ENCODE measurements at regions not wholly inside any gene's neighbourhood (a gene's known extent, or its start where the extent isn't known, plus 50 kb on each side); places are given as distances from the start of the nearest gene placed in this dataset.
"Not testable (repeated sequence)": the region's sequence is repeated elsewhere in the genome, so short reads cannot be mapped to it uniquely, and the experiment has no call there.

DNA sequence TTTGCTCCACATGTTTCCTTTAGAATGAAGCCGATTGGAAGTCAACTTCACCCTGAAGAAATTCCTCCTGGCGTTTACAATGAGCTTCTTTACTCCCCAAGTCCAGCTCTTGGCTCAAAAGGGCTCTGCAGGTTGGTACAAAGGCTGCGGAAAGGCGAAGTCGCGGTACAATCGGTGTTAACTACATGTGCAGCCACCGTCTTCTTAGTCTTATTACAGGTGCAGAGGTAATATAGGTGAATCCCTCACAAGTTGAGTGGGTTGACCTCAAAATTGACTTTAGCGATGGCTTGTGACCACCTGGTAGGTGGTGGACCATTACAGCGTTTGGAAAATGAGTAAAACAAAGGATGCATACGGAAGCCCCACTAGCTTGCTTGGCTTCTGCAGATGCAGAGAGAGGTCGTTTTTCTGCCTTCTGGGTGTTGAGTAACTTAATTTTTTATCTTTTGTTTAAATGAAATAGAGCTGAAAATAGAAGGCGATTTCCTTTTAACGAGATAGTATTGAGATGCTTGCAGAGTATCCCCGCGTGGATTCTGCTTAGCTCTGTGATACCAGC lies 98.0 kb downstream of the TRIM27 start:
- no peaks in the 10 kb centered on the region for H3K36me3 ChIP-seq
- peaks cover 51 to 64% (median 57%) of the 10 kb centered on the region in 3 donors for H3K27me3 ChIP-seq
- TF ChIP-seq POLR2A (IDR thresholded peaks at IDR 0.05), result no peak
- no peak for TF ChIP-seq CTCF (IDR thresholded peaks at IDR 0.05 in 4 of 5, conservative IDR thresholded peaks at IDR 0.05 in 1 of 5)
- H3K9me3 ChIP-seq, result no peaks in the 10 kb centered on the region
- no peaks in the 10 kb centered on the region for H3K4me1 ChIP-seq
- in situ Hi-C loops (cut with MboI; ENCODE audit: low sequenced_read_pairs in 4 of 4) (no loop called here), intact Hi-C loops (cut with DNase I; ENCODE audit: low total_unique reads) (no loop called here)
- ATAC-seq (no peak), DNase-seq (no peak)
- no peak overlapping the region for H3K27ac ChIP-seq
- peak overlapping the region in 1 of 4 donors; percentile 6 for H3K4me3 ChIP-seq

DNA sequence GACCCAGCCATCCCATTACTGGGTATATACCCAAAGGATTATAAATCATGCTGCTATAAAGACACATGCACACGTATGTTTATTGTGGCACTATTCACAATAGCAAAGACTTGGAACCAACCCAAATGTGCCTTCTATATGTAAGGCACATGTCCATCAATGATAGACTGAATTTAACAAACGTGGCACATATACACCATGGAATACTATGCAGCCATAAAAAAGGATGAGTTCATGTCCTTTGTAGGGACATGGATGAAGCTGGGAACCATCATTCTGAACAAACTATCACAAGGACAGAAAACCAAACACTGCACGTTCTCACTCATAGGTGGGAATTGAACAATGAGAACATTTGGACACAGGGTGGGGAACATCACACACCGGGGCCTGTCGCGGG lies 92.1 kb downstream of the TRIM27 start:
- in situ Hi-C loops (cut with MboI; ENCODE audit: low sequenced_read_pairs in 4 of 4), result loop anchor here in 2 of 4 donors (10.0 kb wide), 1 partner anchor 183 kb away; no protein-coding TSS in a partner anchor
- peaks cover 16 to 34% (median 31%) of the 10 kb centered on the region in 3 donors for H3K27me3 ChIP-seq
- ATAC-seq; H3K4me1 ChIP-seq; intact Hi-C loops (cut with DNase I; ENCODE audit: low total_unique reads); H3K27ac ChIP-seq; H3K36me3 ChIP-seq; H3K4me3 ChIP-seq; H3K9me3 ChIP-seq; DNase-seq: not testable (repeated sequence)

DNA sequence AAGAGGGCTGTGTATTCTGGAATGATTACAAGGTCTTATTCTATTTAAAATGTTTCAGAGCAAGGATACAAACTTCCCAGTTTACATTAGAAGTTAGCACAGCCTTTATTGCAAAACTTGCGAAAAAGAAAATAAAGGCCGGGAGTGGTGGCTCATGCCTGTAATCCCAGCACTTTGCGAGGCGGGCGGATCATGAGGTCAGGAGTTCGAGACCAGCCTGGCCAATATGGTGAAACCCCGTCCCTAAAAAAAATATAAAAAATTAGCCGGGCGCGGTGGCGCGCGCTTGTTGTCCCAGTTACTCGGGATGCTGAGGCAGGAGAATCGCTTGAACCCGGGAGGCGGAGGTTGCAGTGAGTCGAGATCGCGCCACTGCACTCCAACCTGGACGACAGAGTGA lies 87.1 kb downstream of the TRIM27 start:
- not testable (repeated sequence) for H3K36me3 ChIP-seq, H3K4me3 ChIP-seq, H3K27ac ChIP-seq, ATAC-seq, DNase-seq, H3K9me3 ChIP-seq
- H3K27me3 ChIP-seq, result peaks cover 19 to 42% (median 22%) of the 10 kb centered on the region in 3 donors
- in situ Hi-C loops (cut with MboI; ENCODE audit: low sequenced_read_pairs in 4 of 4), result loop anchor here (5.0 to 10.0 kb wide), 3 partner anchors 176 to 181 kb away; no protein-coding TSS in a partner anchor
- peaks cover 0 to 12% of the 10 kb centered on the region in 2 donors for H3K4me1 ChIP-seq
- intact Hi-C loops (cut with DNase I; ENCODE audit: low total_unique reads), result loop anchor here (1.0 to 5.0 kb wide), 2 partner anchors 106 to 181 kb away; no protein-coding TSS in a partner anchor

GRCh38 chr6:28838289-28838633 lies 85.5 kb downstream of the TRIM27 start:
- in situ Hi-C loops (cut with MboI; ENCODE audit: low sequenced_read_pairs in 4 of 4) (loop anchor here (5.0 to 10.0 kb wide), 3 partner anchors 174 to 179 kb away; no protein-coding TSS in a partner anchor), intact Hi-C loops (cut with DNase I; ENCODE audit: low total_unique reads) (loop anchor here (1.0 to 5.0 kb wide), 2 partner anchors 58 to 104 kb away; no protein-coding TSS in a partner anchor)
- DNase-seq, result peak in 1 of 2 donors; percentile 14
- Histone ChIP-seq H3K4me3 (peak overlapping the region; percentile 46 to 81 (median 55)), H3K27ac (peak overlapping the region in 1 of 4 donors; percentile 51), H3K36me3 (no peaks in the 10 kb centered on the region), H3K9me3 (no peaks in the 10 kb centered on the region), H3K27me3 (peaks cover 19 to 42% (median 24%) of the 10 kb centered on the region in 3 donors), H3K4me1 (peaks cover 0 to 12% of the 10 kb centered on the region in 2 donors)
- ATAC-seq, result peak; percentile 64 to 72
- TF ChIP-seq POLR2A (IDR thresholded peaks at IDR 0.05) (no peak), CTCF (IDR thresholded peaks at IDR 0.05 in 4 of 5, conservative IDR thresholded peaks at IDR 0.05 in 1 of 5) (no peak)

DNA sequence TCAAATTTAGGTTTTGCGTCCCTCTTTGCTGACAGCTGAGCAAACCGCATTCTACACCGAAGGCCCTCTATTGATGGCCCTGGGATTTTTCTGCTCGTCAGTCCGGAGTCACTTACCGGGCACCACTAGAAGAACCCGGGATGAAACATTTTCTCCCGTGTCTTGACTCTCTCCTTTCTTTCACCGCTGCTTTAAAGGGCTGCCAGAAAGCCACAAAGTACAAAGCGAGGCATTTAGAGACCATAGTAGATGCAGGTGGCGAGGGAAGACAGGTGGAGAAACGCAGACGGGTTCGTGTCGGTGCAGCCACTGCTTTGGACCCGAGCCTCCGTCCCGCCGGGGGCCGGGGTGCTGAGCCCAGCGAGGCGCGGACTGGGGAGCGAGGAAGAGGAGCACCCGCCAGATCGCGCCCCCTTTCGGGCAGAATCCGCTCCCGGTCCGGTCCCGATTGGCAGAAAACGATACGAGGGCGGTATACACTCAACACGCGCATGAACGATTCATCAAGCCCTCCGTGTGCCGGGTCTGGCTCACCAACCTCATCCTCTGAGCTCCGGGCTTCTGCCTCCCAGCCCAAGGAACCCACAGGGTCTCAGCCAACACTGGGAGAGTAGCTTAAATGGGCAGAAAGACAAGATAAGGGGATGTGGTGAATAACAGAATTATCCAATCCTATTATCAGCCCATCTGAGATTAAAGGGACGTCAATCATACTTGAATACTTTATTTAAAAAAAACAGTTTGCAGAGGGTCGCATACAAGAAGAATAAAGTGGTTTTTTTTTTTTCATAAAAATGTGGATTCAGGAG lies 84.9 kb downstream of the TRIM27 start:
- H3K4me3 ChIP-seq, result peak overlapping the region; percentile 46 to 81 (median 55)
- intact Hi-C loops (cut with DNase I; ENCODE audit: low total_unique reads), result loop anchor here (1.0 to 5.0 kb wide), 3 partner anchors 57 to 143 kb away; no protein-coding TSS in a partner anchor
- ATAC-seq, result peak; percentile 42 to 63
- peak; percentile 20 to 22 for DNase-seq
- H3K36me3 ChIP-seq, result no peaks in the 10 kb centered on the region
- peak in 2 of 5 experiments; percentile 29 to 43 for TF ChIP-seq CTCF (IDR thresholded peaks at IDR 0.05 in 4 of 5, conservative IDR thresholded peaks at IDR 0.05 in 1 of 5)
- no peak for TF ChIP-seq POLR2A (IDR thresholded peaks at IDR 0.05)
- H3K4me1 ChIP-seq, result peaks cover 0 to 12% of the 10 kb centered on the region in 2 donors
- no peaks in the 10 kb centered on the region for H3K9me3 ChIP-seq
- peaks cover 19 to 40% (median 20%) of the 10 kb centered on the region in 3 donors for H3K27me3 ChIP-seq
- in situ Hi-C loops (cut with MboI; ENCODE audit: low sequenced_read_pairs in 4 of 4), result loop anchor here (5.0 to 10.0 kb wide), 3 partner anchors 173 to 178 kb away; no protein-coding TSS in a partner anchor
- peak overlapping the region in 3 of 4 donors; percentile 8 to 51 (median 28) for H3K27ac ChIP-seq
